Large intestine (tissue), 3 donors: ENCODE measurements at regions not wholly inside any gene's neighbourhood (a gene's known extent, or its start where the extent isn't known, plus 50 kb on each side); places are given as distances from the start of the nearest gene placed in this dataset.

Source experiments
- DNase-seq, 2 donors: peaks; one replicate each; pipeline versions ENCODE4 v3.0.0 to v3.0.0-alpha.2; 2013
- H3K27ac ChIP-seq: one replicate; pipeline ENCODE4 v1.5.1; 2013; ENCODE audit warnings: low read length
- H3K27me3 ChIP-seq: 2 replicates; pipeline ENCODE4 v1.6.1; 2013; ENCODE audit warnings: low read length; ENCODE audit not compliant: control insufficient read depth, insufficient read depth
- H3K36me3 ChIP-seq: 2 replicates; pipeline ENCODE4 v1.6.1; 2013; ENCODE audit warnings: low read length; ENCODE audit not compliant: control insufficient read depth, insufficient read depth
- H3K4me1 ChIP-seq: one replicate; pipeline ENCODE4 v1.6.1; 2013; ENCODE audit warnings: low read length; ENCODE audit not compliant: control insufficient read depth, insufficient read depth
- H3K4me3 ChIP-seq: one replicate; pipeline ENCODE4 v1.5.1; 2013; ENCODE audit warnings: low read length
- H3K9me3 ChIP-seq: one replicate; pipeline ENCODE4 v1.6.1; 2013; ENCODE audit warnings: mild to moderate bottlenecking, low read depth, low read length, moderate library complexity; ENCODE audit not compliant: control insufficient read depth
- WGBS: methylation state at CpG from one replicate; pipeline ENCODE4 v1.1.5; 2013; ENCODE audit warnings: low lambda C conversion rate; ENCODE audit not compliant: insufficient coverage; 5-methylcytosine and 5-hydroxymethylcytosine counted together

- H3K27ac ChIP-seq = no peak overlapping the region
- no CpG with 5 or more reads among the region's 6 CpGs for WGBS
These were observed 1156.3 kb downstream of the SORCS3 start for GRCh38 chr10:105797234-105797890.

DNA sequence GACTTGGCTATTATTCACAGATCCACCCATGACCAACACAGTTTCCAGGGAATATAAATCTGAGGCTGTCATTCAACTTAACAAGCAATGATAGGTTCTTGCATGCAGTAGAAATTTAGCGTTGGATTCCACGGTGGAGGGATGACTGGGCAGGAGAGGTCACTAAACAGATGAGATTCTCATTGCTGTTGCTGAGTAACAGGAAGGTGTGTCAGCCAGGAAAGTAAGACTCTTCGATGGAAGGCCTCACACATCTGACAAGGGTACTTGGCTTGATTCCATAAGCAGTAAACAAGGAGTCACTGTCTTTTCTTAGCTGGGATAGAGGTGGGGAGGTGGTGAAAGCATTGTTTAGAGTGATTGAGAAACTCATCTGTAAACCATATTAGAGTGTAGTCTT is 1152.0 kb downstream of the SORCS3 start:
- DNase-seq = no peak
- no peaks in the 10 kb centered on the region for H3K36me3 ChIP-seq
- no peaks in the 10 kb centered on the region for H3K27me3 ChIP-seq
- WGBS = 57% methylated on average over 1 of the region's 3 CpGs
- no peak overlapping the region for H3K4me3 ChIP-seq
- no peak overlapping the region for H3K27ac ChIP-seq
- no peaks in the 10 kb centered on the region for H3K4me1 ChIP-seq
- H3K9me3 ChIP-seq = no peaks in the 10 kb centered on the region

More at GRCh38 chr10:105797234-105797890, 1156.3 kb downstream of the SORCS3 start:
- H3K4me3 ChIP-seq = no peak overlapping the region
- H3K4me1 ChIP-seq = no peaks in the 10 kb centered on the region
- H3K36me3 ChIP-seq = no peaks in the 10 kb centered on the region
- peak in 1 of 2 donors; percentile 16 for DNase-seq
- no peaks in the 10 kb centered on the region for H3K27me3 ChIP-seq
- H3K9me3 ChIP-seq = no peaks in the 10 kb centered on the region

DNA sequence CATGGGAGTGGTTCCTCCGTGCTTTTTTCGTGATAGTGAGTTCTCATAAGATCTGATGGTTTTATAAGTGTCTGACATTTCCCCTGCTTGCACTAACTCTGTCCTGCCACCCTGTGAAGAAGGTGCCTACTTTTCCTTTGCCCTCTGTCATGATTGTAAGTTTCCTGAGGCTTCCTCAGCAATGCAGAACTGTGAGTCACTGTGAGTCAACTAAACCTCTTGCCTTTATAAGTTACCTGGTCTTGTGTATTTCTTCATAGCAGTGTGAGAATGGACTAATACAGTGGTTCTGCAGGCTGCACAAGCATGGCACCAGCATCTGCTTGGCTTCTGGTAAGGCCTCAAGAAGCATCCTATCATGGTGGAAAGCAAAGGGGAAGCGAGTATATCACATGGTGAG is 1144.6 kb downstream of the SORCS3 start:
- H3K27ac ChIP-seq = no peak overlapping the region
- WGBS = no CpG with 5 or more reads among the region's 3 CpGs
- no peaks in the 10 kb centered on the region for H3K36me3 ChIP-seq
- DNase-seq = no peak
- H3K27me3 ChIP-seq = no peaks in the 10 kb centered on the region
- no peaks in the 10 kb centered on the region for H3K4me1 ChIP-seq
- no peak overlapping the region for H3K4me3 ChIP-seq
- no peaks in the 10 kb centered on the region for H3K9me3 ChIP-seq

DNA sequence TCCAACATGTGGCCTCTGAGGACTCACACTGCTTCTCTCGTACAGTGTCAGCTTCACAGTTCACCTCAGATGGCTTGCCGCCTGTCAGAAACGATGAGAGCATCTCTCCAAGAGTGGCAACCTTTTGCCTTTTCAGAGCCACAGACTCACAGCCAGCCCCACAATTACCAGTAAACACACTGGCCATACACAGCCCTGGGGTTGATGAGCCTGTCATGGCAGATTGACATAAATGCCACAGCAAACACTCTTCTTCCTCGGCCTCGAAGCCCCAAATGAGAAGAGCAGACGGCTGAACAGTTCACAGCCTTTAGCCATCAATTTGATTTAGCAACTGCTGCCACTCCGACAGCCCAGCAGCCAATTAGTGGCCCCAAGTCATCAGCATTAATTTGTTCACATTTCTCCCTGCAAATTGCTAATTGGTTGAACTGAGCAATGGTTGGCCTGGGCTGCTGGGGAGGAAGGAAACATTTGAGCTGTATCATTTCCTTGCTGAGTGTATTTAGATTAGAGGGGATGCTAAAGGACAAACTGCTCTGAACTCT is 1142.9 kb downstream of the SORCS3 start:
- Histone ChIP-seq H3K4me1 (no peaks in the 10 kb centered on the region), H3K27me3 (no peaks in the 10 kb centered on the region), H3K36me3 (no peaks in the 10 kb centered on the region), H3K27ac (no peak overlapping the region), H3K9me3 (no peaks in the 10 kb centered on the region), H3K4me3 (no peak overlapping the region)
- WGBS = 90% methylated on average over 2 of the region's 7 CpGs
- DNase-seq = no peak

- WGBS = no CpG with 5 or more reads among the region's 1 CpG
- DNase-seq = no peak
- Histone ChIP-seq H3K4me1 (no peaks in the 10 kb centered on the region), H3K36me3 (no peaks in the 10 kb centered on the region), H3K9me3 (no peaks in the 10 kb centered on the region), H3K4me3 (no peak overlapping the region), H3K27me3 (no peaks in the 10 kb centered on the region), H3K27ac (no peak overlapping the region)
These were observed 1133.8 kb downstream of the SORCS3 start for GRCh38 chr10:105774881-105775280.

GRCh38 chr10:105774351-105774750 is 1133.3 kb downstream of the SORCS3 start:
- Histone ChIP-seq H3K27ac (no peak overlapping the region), H3K4me1 (no peaks in the 10 kb centered on the region), H3K9me3 (no peaks in the 10 kb centered on the region), H3K36me3 (no peaks in the 10 kb centered on the region), H3K27me3 (no peaks in the 10 kb centered on the region), H3K4me3 (no peak overlapping the region)
- WGBS = no CpG with 5 or more reads among the region's 2 CpGs
- DNase-seq = no peak

GRCh38 chr10:105770524-105771212 is 1129.6 kb downstream of the SORCS3 start:
- H3K36me3 ChIP-seq = no peaks in the 10 kb centered on the region
- no peak overlapping the region for H3K27ac ChIP-seq
- H3K27me3 ChIP-seq = peaks cover 3% of the 10 kb centered on the region
- WGBS = no CpG with 5 or more reads among the region's 2 CpGs
- no peaks in the 10 kb centered on the region for H3K4me1 ChIP-seq
- no peak overlapping the region for H3K4me3 ChIP-seq
- DNase-seq = no peak
- no peaks in the 10 kb centered on the region for H3K9me3 ChIP-seq

DNA sequence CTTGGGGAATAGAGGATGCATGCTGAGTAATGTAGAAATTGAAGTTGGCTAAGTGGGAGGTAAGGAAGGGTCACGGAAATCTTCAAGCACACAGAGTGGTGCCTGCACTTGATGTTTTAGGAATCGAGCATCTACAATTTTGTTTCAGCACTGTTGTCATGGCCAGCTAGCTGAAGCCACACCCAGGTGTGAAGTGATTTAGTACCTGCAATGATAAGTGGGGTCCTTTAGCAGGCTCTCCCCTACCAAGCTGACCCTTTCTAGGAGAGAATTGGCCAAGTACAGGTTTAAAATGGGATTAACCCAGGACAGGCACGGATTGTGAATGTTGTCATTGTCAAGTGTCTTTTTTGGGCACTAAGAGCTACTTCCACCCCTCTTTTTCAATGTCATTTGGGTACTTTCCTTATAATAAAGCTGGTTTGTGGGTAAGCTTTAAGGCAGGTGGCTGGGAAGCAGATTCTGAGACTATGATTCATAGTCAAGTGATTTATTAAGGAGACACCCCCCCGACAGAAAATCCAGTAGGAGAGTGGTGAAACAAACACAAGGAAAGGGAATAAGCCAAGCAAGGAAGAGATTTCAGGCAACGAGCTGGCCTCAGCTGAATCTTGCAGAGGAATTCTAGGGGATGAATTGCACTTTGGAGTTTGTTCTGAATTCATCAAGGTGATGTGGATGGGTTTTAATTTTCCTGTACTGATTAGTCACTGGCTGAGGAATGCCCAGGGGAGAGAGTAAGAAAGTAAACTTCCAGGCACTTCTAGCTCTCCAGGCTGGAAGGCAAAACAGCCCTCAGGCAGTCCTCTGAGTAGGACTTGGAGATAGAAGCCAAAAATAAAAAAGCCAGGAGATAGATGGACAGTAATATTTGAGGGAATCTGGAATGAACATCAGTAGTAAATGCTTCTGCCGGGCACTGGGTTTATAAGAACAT is 1128.4 kb downstream of the SORCS3 start:
- H3K9me3 ChIP-seq = no peaks in the 10 kb centered on the region
- WGBS = no CpG with 5 or more reads among the region's 6 CpGs
- H3K27ac ChIP-seq = no peak overlapping the region
- DNase-seq = no peak
- no peak overlapping the region for H3K4me3 ChIP-seq
- H3K36me3 ChIP-seq = no peaks in the 10 kb centered on the region
- no peaks in the 10 kb centered on the region for H3K4me1 ChIP-seq
- H3K27me3 ChIP-seq = peaks cover 4% of the 10 kb centered on the region

DNA sequence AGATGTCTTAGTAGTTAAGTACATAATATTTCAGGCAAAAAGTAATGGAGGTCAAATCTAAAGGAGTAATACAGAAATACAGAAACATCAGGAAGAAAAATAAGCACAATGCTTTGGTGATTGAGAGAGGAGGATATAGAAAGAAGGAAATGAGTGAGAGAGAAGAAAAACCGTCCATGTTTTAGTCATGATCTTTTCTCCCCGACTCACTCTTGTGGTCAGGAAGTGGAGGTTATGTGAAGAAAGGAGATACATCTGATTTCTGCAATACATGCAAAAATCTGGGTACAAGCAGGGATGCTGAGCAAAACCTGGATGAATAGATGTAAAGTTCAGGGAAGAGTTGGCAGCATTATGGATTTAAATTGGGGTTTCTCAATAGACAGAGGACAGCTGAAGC is 1122.5 kb downstream of the SORCS3 start:
- DNase-seq = no peak
- Histone ChIP-seq H3K9me3 (no peaks in the 10 kb centered on the region), H3K4me3 (no peak overlapping the region), H3K27ac (no peak overlapping the region), H3K4me1 (no peaks in the 10 kb centered on the region), H3K27me3 (peaks cover 4% of the 10 kb centered on the region), H3K36me3 (no peaks in the 10 kb centered on the region)
- WGBS = no CpG with 5 or more reads among the region's 2 CpGs

DNA sequence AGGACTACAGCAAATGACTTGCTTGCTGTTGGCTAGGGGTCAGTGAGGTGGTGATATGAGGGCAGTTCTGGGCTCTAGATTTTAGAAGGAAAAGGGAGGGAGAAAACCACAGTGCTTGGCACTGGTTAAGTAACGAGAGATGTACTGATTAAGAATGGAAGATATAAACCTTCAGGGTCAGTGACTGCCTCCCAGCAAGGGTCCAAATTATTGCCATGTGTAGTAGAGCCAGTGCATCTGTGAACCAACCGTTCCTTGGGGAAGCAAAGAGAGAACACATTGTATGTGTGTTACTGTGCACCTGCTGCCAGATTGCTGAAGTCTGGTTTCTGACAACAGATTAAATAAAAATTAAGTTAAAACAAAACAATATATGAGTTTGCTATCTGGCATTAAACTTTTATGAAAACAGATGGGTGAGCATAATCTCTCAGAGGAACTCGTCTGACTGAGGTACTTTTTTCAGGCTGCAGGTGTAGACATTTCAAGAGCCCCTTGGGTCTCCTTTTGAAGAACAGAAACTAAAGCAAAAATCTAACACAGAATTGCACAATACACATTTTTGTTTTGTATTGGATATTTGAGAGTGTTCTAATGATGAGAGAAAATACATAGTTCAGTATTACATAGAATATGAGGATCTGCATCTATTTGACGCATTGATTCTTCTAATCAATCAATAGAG is 1120.6 kb downstream of the SORCS3 start:
- peaks cover 4% of the 10 kb centered on the region for H3K27me3 ChIP-seq
- H3K27ac ChIP-seq = no peak overlapping the region
- H3K9me3 ChIP-seq = no peaks in the 10 kb centered on the region
- no peak overlapping the region for H3K4me3 ChIP-seq
- H3K4me1 ChIP-seq = no peaks in the 10 kb centered on the region
- 80% methylated on average over 2 of the region's 4 CpGs for WGBS
- H3K36me3 ChIP-seq = no peaks in the 10 kb centered on the region
- no peak for DNase-seq
